ENCODE measurements at regions not wholly inside any gene's neighbourhood (a gene's known extent, or its start where the extent isn't known, plus 50 kb on each side); places are given as distances from the start of the nearest gene placed in this dataset.

DNA sequence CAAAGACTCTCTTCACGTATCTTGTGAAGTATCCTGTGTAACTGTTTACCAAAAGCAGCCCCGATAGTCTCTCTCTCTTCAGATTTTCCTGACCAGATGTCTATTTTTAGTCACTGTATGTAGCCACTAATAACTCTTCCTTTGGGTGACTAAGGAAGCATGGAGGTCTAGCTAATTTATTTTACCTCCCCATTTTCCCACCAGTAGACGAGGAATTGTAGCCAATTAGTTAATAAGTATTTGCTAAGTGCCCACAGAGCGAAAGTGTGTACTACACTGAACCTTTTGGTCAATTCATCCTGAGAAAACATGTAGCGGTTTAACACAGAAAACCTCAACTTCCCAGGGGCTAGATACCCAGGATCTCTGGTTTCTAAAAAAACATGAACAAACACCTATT, 180.6 kb downstream of the TBX18 start:
- Mint-ChIP-seq H3K27ac (no peak overlapping the region), H3K27me3 (no peaks in the 10 kb centered on the region), H3K4me3 (ENCODE audit: low read depth) (no peak overlapping the region), H3K9me3 (ENCODE audit: low read depth) (peaks cover 15% of the 10 kb centered on the region), H3K36me3 (ENCODE audit: insufficient read depth) (no peaks in the 10 kb centered on the region), H3K4me1 (ENCODE audit: low read depth) (peaks cover 6% of the 10 kb centered on the region)
- TF ChIP-seq, protein P1, sequence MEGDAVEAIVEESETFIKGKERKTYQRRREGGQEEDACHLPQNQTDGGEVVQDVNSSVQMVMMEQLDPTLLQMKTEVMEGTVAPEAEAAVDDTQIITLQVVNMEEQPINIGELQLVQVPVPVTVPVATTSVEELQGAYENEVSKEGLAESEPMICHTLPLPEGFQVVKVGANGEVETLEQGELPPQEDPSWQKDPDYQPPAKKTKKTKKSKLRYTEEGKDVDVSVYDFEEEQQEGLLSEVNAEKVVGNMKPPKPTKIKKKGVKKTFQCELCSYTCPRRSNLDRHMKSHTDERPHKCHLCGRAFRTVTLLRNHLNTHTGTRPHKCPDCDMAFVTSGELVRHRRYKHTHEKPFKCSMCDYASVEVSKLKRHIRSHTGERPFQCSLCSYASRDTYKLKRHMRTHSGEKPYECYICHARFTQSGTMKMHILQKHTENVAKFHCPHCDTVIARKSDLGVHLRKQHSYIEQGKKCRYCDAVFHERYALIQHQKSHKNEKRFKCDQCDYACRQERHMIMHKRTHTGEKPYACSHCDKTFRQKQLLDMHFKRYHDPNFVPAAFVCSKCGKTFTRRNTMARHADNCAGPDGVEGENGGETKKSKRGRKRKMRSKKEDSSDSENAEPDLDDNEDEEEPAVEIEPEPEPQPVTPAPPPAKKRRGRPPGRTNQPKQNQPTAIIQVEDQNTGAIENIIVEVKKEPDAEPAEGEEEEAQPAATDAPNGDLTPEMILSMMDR (IDR thresholded peaks at IDR 0.05; ENCODE audit: unreplicated experiment): no peak
- no peak for DNase-seq (ENCODE audit: low spot score, unreplicated experiment)

- no peak overlapping the region for H3K4me3 Mint-ChIP-seq (ENCODE audit: low read depth)
- H3K4me1 Mint-ChIP-seq (ENCODE audit: low read depth): peaks cover 6% of the 10 kb centered on the region
- TF ChIP-seq, protein P1 (IDR thresholded peaks at IDR 0.05; ENCODE audit: unreplicated experiment): no peak
Observed at GRCh38 chr6:84582997-84583396, 181.4 kb downstream of the TBX18 start.

DNA sequence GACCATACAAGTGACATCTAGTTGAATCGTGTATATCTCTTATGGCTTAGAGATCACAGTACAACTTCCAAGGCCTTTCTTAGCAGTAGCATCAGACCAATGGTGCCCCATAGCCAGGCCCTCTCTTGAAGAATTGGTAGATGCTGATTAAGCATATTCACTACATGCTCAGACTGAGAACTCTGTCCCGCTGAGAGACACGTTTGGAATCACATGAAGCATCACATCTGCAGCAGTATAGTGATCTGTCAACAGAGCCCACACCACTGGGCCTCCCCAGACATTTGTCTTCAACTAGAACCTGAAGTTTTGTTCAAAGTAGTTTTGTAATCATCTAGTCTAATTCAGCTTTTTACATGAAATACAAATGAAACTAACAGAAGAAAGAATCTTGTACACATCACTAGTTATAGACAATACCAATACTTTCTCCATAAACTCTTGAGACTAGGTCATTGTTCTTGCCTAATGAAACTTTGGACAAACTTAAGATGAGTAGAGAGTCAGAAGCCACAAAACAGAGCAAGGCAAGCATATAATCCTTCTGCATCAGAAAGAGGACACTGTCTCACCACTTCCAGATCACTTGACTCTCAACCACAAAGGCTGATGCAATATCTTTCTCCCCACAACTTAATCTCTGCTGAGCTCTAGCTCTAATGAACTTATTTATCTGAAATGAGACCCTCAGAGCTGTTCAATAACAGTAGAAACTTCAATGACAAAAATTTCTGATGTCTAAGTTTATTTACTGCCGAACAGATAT, 182.7 kb downstream of the TBX18 start:
- Mint-ChIP-seq H3K9me3 (ENCODE audit: low read depth) (peaks cover 8% of the 10 kb centered on the region), H3K36me3 (ENCODE audit: insufficient read depth) (no peaks in the 10 kb centered on the region), H3K27ac (no peak overlapping the region), H3K4me3 (ENCODE audit: low read depth) (no peak overlapping the region), H3K27me3 (no peaks in the 10 kb centered on the region), H3K4me1 (ENCODE audit: low read depth) (peaks cover 6% of the 10 kb centered on the region)
- TF ChIP-seq, protein P1 (IDR thresholded peaks at IDR 0.05; ENCODE audit: unreplicated experiment): no peak
- DNase-seq (ENCODE audit: low spot score, unreplicated experiment): no peak

More at GRCh38 chr6:84582997-84583396, 181.4 kb downstream of the TBX18 start:
- Mint-ChIP-seq H3K27ac (no peak overlapping the region), H3K9me3 (ENCODE audit: low read depth) (peaks cover 10% of the 10 kb centered on the region), H3K27me3 (no peaks in the 10 kb centered on the region), H3K36me3 (ENCODE audit: insufficient read depth) (no peaks in the 10 kb centered on the region)
- no peak for DNase-seq (ENCODE audit: low spot score, unreplicated experiment)

GRCh38 chr6:84579404-84579803, 185.0 kb downstream of the TBX18 start:
- H3K27ac Mint-ChIP-seq: no peak overlapping the region
- DNase-seq (ENCODE audit: low spot score, unreplicated experiment): no peak
- H3K36me3 Mint-ChIP-seq (ENCODE audit: insufficient read depth): no peaks in the 10 kb centered on the region
- TF ChIP-seq, protein P1 (IDR thresholded peaks at IDR 0.05; ENCODE audit: unreplicated experiment): no peak
- peaks cover 6% of the 10 kb centered on the region for H3K4me1 Mint-ChIP-seq (ENCODE audit: low read depth)
- H3K9me3 Mint-ChIP-seq (ENCODE audit: low read depth): peaks cover 8% of the 10 kb centered on the region
- H3K4me3 Mint-ChIP-seq (ENCODE audit: low read depth): no peak overlapping the region
- H3K27me3 Mint-ChIP-seq: no peaks in the 10 kb centered on the region

- TF ChIP-seq, protein P1 (IDR thresholded peaks at IDR 0.05; ENCODE audit: unreplicated experiment): no peak
- no peaks in the 10 kb centered on the region for H3K4me1 Mint-ChIP-seq (ENCODE audit: low read depth)
- H3K9me3 Mint-ChIP-seq (ENCODE audit: low read depth): peaks cover 8% of the 10 kb centered on the region
- H3K4me3 Mint-ChIP-seq (ENCODE audit: low read depth): no peak overlapping the region
- no peaks in the 10 kb centered on the region for H3K27me3 Mint-ChIP-seq
- no peak overlapping the region for H3K27ac Mint-ChIP-seq
- H3K36me3 Mint-ChIP-seq (ENCODE audit: insufficient read depth): no peaks in the 10 kb centered on the region
- no peak for DNase-seq (ENCODE audit: low spot score, unreplicated experiment)
Observed at GRCh38 chr6:84576029-84576428, 188.4 kb downstream of the TBX18 start.
